BLaER1 (cell line): ENCODE measurements at regions not wholly inside any gene's neighbourhood (a gene's known extent, or its start where the extent isn't known, plus 50 kb on each side); places are given as distances from the start of the nearest gene placed in this dataset.
"Not testable (repeated sequence)": the region's sequence is repeated elsewhere in the genome, so short reads cannot be mapped to it uniquely, and the experiment has no call there.

Experiments
- H3K27ac ChIP-seq: shearing (Covaris generic); formaldehyde crosslinking; 2 replicates; pipeline ENCODE4 v1.8.1; 2022
- H3K27me3 ChIP-seq: shearing (Covaris generic); formaldehyde crosslinking; 2 replicates; pipeline ENCODE4 v1.8.1; 2022
- H3K36me3 ChIP-seq: shearing (Covaris generic); formaldehyde crosslinking; 2 replicates; pipeline ENCODE4 v1.8.1; 2022
- H3K4me1 ChIP-seq: shearing (Covaris generic); formaldehyde crosslinking; 2 replicates; pipeline ENCODE4 v1.8.1; 2022
- H3K4me2 ChIP-seq: shearing (Covaris generic); formaldehyde crosslinking; 2 replicates; pipeline ENCODE4 v1.8.1; 2022
- H3K4me3 ChIP-seq: shearing (Covaris generic); formaldehyde crosslinking; 2 replicates; pipeline ENCODE4 v1.8.1; 2022
- H3K9ac ChIP-seq: shearing (Covaris generic); formaldehyde crosslinking; 2 replicates; pipeline ENCODE4 v1.8.1; 2022
- H3K9me3 ChIP-seq: shearing (Covaris generic); formaldehyde crosslinking; 2 replicates; pipeline ENCODE4 v1.8.1; 2022
- H4K20me1 ChIP-seq: shearing (Covaris generic); formaldehyde crosslinking; 2 replicates; pipeline ENCODE4 v1.8.1; 2022
- Cebpa-rat ChIP-seq: shearing (Covaris generic); IDR thresholded peaks from 2 replicates; pipeline ENCODE4 v1.8.1; 2022

- H3K27me3 ChIP-seq: no peaks in the 10 kb centered on the region
- no peaks in the 10 kb centered on the region for H3K36me3 ChIP-seq
- H4K20me1 ChIP-seq: no peaks in the 10 kb centered on the region
- no peak overlapping the region for H3K4me3 ChIP-seq
- TF ChIP-seq Cebpa-rat: no peak
- no peaks in the 10 kb centered on the region for H3K9me3 ChIP-seq
- H3K27ac ChIP-seq: no peak overlapping the region
- H3K9ac ChIP-seq: no peak overlapping the region
- H3K4me2 ChIP-seq: no peak overlapping the region
- peaks cover 4% of the 10 kb centered on the region for H3K4me1 ChIP-seq
These were observed 500.1 kb downstream of the CCDC171 start for GRCh38 chr9:16052757-16053530.

- no peaks in the 10 kb centered on the region for H3K36me3 ChIP-seq
- peak overlapping the region; percentile 32; the same call in 1 of the 2 replicates for H3K4me2 ChIP-seq
- H3K9ac ChIP-seq: no peak overlapping the region
- H3K9me3 ChIP-seq: no peaks in the 10 kb centered on the region
- no peak overlapping the region for H3K27ac ChIP-seq
- H3K4me3 ChIP-seq: no peak overlapping the region
- peaks cover 12% of the 10 kb centered on the region for H3K4me1 ChIP-seq
- no peak for TF ChIP-seq Cebpa-rat
- no peaks in the 10 kb centered on the region for H4K20me1 ChIP-seq
- no peaks in the 10 kb centered on the region for H3K27me3 ChIP-seq
These were observed 504.7 kb downstream of the CCDC171 start for GRCh38 chr9:16057541-16057940.

GRCh38 chr9:16058131-16058549 is 505.3 kb downstream of the CCDC171 start:
- Histone ChIP-seq H3K36me3 (no peaks in the 10 kb centered on the region), H4K20me1 (no peaks in the 10 kb centered on the region), H3K9ac (no peak overlapping the region), H3K27me3 (no peaks in the 10 kb centered on the region), H3K27ac (no peak overlapping the region), H3K9me3 (no peaks in the 10 kb centered on the region), H3K4me1 (peaks cover 12% of the 10 kb centered on the region), H3K4me2 (peak overlapping the region; percentile 32; the same call in 1 of the 2 replicates), H3K4me3 (no peak overlapping the region)
- no peak for TF ChIP-seq Cebpa-rat

GRCh38 chr9:16060436-16061129 is 507.7 kb downstream of the CCDC171 start:
- H3K36me3 ChIP-seq: no peaks in the 10 kb centered on the region
- H4K20me1 ChIP-seq: no peaks in the 10 kb centered on the region
- TF ChIP-seq Cebpa-rat: no peak
- no peak overlapping the region for H3K4me3 ChIP-seq
- no peak overlapping the region for H3K4me2 ChIP-seq
- H3K27ac ChIP-seq: no peak overlapping the region
- no peaks in the 10 kb centered on the region for H3K9me3 ChIP-seq
- no peaks in the 10 kb centered on the region for H3K27me3 ChIP-seq
- no peak overlapping the region for H3K9ac ChIP-seq
- peaks cover 12% of the 10 kb centered on the region for H3K4me1 ChIP-seq

- peaks cover 10% of the 10 kb centered on the region for H3K4me1 ChIP-seq
- no peak for TF ChIP-seq Cebpa-rat
- H3K9ac ChIP-seq: no peak overlapping the region
- H3K4me3 ChIP-seq: no peak overlapping the region
- H3K27me3 ChIP-seq: no peaks in the 10 kb centered on the region
- no peak overlapping the region for H3K27ac ChIP-seq
- H3K9me3 ChIP-seq: no peaks in the 10 kb centered on the region
- H3K4me2 ChIP-seq: no peak overlapping the region
- no peaks in the 10 kb centered on the region for H4K20me1 ChIP-seq
- H3K36me3 ChIP-seq: no peaks in the 10 kb centered on the region
These were observed 509.8 kb downstream of the CCDC171 start for GRCh38 chr9:16062542-16063240.

GRCh38 chr9:16063241-16063591 is 510.4 kb downstream of the CCDC171 start:
- Histone ChIP-seq H3K4me3 (no peak overlapping the region), H3K27ac (no peak overlapping the region), H4K20me1 (no peaks in the 10 kb centered on the region), H3K9ac (no peak overlapping the region), H3K9me3 (no peaks in the 10 kb centered on the region), H3K36me3 (no peaks in the 10 kb centered on the region), H3K27me3 (no peaks in the 10 kb centered on the region), H3K4me1 (peaks cover 5% of the 10 kb centered on the region), H3K4me2 (no peak overlapping the region)
- TF ChIP-seq Cebpa-rat: no peak

- H3K4me1 ChIP-seq: no peaks in the 10 kb centered on the region
These were observed 511.9 kb downstream of the CCDC171 start for GRCh38 chr9:16064771-16065170.

GRCh38 chr9:16066201-16066600 is 513.4 kb downstream of the CCDC171 start:
- not testable (repeated sequence) for H3K27ac ChIP-seq, H3K9ac ChIP-seq, H3K4me1 ChIP-seq, H3K36me3 ChIP-seq, H3K4me2 ChIP-seq, H3K4me3 ChIP-seq, H3K9me3 ChIP-seq, H4K20me1 ChIP-seq, H3K27me3 ChIP-seq

More at GRCh38 chr9:16064771-16065170, 511.9 kb downstream of the CCDC171 start:
- Histone ChIP-seq H3K9me3 (no peaks in the 10 kb centered on the region), H4K20me1 (no peaks in the 10 kb centered on the region), H3K9ac (no peak overlapping the region), H3K4me3 (no peak overlapping the region), H3K36me3 (no peaks in the 10 kb centered on the region), H3K27ac (no peak overlapping the region), H3K4me2 (no peak overlapping the region), H3K27me3 (no peaks in the 10 kb centered on the region)
- TF ChIP-seq Cebpa-rat: no peak

- Histone ChIP-seq H4K20me1 (no peaks in the 10 kb centered on the region), H3K4me3 (no peak overlapping the region), H3K9me3 (no peaks in the 10 kb centered on the region), H3K4me2 (no peak overlapping the region), H3K27me3 (no peaks in the 10 kb centered on the region), H3K9ac (no peak overlapping the region), H3K27ac (no peak overlapping the region), H3K36me3 (no peaks in the 10 kb centered on the region), H3K4me1 (no peaks in the 10 kb centered on the region)
- no peak for TF ChIP-seq Cebpa-rat
These were observed 515.6 kb downstream of the CCDC171 start for GRCh38 chr9:16068476-16068875.

GRCh38 chr9:16069249-16069648 is 516.4 kb downstream of the CCDC171 start:
- H3K4me2 ChIP-seq: no peak overlapping the region
- no peaks in the 10 kb centered on the region for H3K27me3 ChIP-seq
- no peaks in the 10 kb centered on the region for H4K20me1 ChIP-seq
- H3K9me3 ChIP-seq: no peaks in the 10 kb centered on the region; the same call in 1 of the 2 replicates
- H3K4me3 ChIP-seq: no peak overlapping the region
- no peak for TF ChIP-seq Cebpa-rat
- H3K27ac ChIP-seq: no peak overlapping the region
- H3K4me1 ChIP-seq: no peaks in the 10 kb centered on the region
- H3K36me3 ChIP-seq: no peaks in the 10 kb centered on the region
- no peak overlapping the region for H3K9ac ChIP-seq
